SK-N-SH (cell line): ENCODE measurements at regions not wholly inside any gene's neighbourhood (a gene's known extent, or its start where the extent isn't known, plus 50 kb on each side); places are given as distances from the start of the nearest gene placed in this dataset.

ENCODE experiments used
- CTCF ChIA-PET: fragments of 300-600, 350-600 bp; formaldehyde crosslinking; extraction: SDS; loops from one replicate; lab custom pipeline; 2021; lab: Yijun Ruan, JAX
- POLR2A ChIA-PET: fragments of 350-600 bp; sonication (Branson Sonifier 250); formaldehyde crosslinking; extraction: SDS; loops from one replicate; lab custom pipeline; 2020; ENCODE audit warnings: antibody characterized with exemption, inconsistent platforms; lab: Yijun Ruan, JAX
- DNase-seq: peaks from one replicate; pipeline ENCODE4 v3.0.0; 2012
- H2AFZ ChIP-seq: fragments of 200-600 bp; sonication (generic); 2 replicates; pipeline ENCODE4 v1.8.1; 2016; ENCODE audit warnings: antibody characterized with exemption, mild to moderate bottlenecking, low read depth
- H3F3A ChIP-seq: fragments of 200-600 bp; sonication (generic); replicated peaks from 2 replicates; pipeline ENCODE3; 2016; ENCODE audit warnings: antibody characterized with exemption, mild to moderate bottlenecking; ENCODE audit not compliant: insufficient read depth
- H3K27ac ChIP-seq, 2 experiments: fragments of 200-500 bp in 1 of 2; fragments of 200-600 bp in 1 of 2; sonication (Bioruptor generic) in 1 of 2; sonication (generic), shearing (Covaris generic) in 1 of 2; 2 replicates each; pipeline versions ENCODE4 v1.5.1 to v1.6.1; 2014 to 2016; ENCODE audit warnings: low read depth in 2 of 2, inconsistent platforms in 1 of 2, low read length in 1 of 2, mild to moderate bottlenecking in 1 of 2, mixed read lengths in 1 of 2
- H3K27me3 ChIP-seq: fragments of 200-600 bp; sonication (generic), shearing (Covaris generic); 2 replicates; pipeline ENCODE4 v1.6.1; 2016; ENCODE audit warnings: mixed run types; ENCODE audit not compliant: insufficient read depth
- H3K36me3 ChIP-seq, 2 experiments: fragments of 200-500 bp in 1 of 2; fragments of 200-600 bp in 1 of 2; sonication (Bioruptor generic) in 1 of 2; sonication (generic) in 1 of 2; replicated peaks in 1 of 2; 2 replicates each; pipeline versions ENCODE3 to v1.5.1; 2014 to 2016; ENCODE audit warnings: low read length in 1 of 2, mild to moderate bottlenecking in 1 of 2; ENCODE audit not compliant: insufficient read depth in 2 of 2, control insufficient read depth in 1 of 2
- H3K4me1 ChIP-seq, 2 experiments: fragments of 200-500 bp in 1 of 2; fragments of 200-600 bp in 1 of 2; sonication (Bioruptor generic) in 1 of 2; sonication (generic), shearing (Covaris generic) in 1 of 2; 2 replicates each; pipeline versions ENCODE4 v1.5.1 to v1.6.1; 2014 to 2016; ENCODE audit warnings: low read depth in 1 of 2, low read length in 1 of 2, mixed run types in 1 of 2; ENCODE audit not compliant: insufficient read depth in 2 of 2, control insufficient read depth in 1 of 2
- H3K4me2 ChIP-seq: fragments of 200-600 bp; sonication (generic), shearing (Covaris generic); 2 replicates; pipeline ENCODE4 v1.6.1; 2017; ENCODE audit warnings: mixed run types
- H3K4me3 ChIP-seq, 2 experiments: fragments of 200-500 bp in 1 of 2; fragments of 200-600 bp in 1 of 2; sonication (Bioruptor generic) in 1 of 2; sonication (generic), shearing (Covaris generic) in 1 of 2; 2 replicates each; pipeline versions ENCODE4 v1.5.1 to v1.8.1; 2014 to 2016; ENCODE audit warnings: low read depth in 2 of 2, inconsistent platforms in 1 of 2, low read length in 1 of 2, mild to moderate bottlenecking in 1 of 2, mixed read lengths in 1 of 2, moderate library complexity in 1 of 2
- H3K79me2 ChIP-seq: fragments of 200-600 bp; sonication (generic); 2 replicates; pipeline ENCODE4 v1.8.1; 2017; ENCODE audit warnings: mild to moderate bottlenecking; ENCODE audit not compliant: insufficient read depth
- H3K9ac ChIP-seq: fragments of 200-600 bp; sonication (generic); 2 replicates; pipeline ENCODE4 v1.6.1; 2017; ENCODE audit warnings: mixed run types
- H3K9me2 ChIP-seq: fragments of 200-600 bp; sonication (generic); 2 replicates; pipeline ENCODE4 v1.6.1; 2017; ENCODE audit warnings: mixed run types
- H3K9me3 ChIP-seq: fragments of 200-600 bp; sonication (generic); 2 replicates; pipeline ENCODE4 v1.6.1; 2017; ENCODE audit warnings: mixed run types, mild to moderate bottlenecking, moderate library complexity
- H4K20me1 ChIP-seq: fragments of 200-600 bp; sonication (generic); 2 replicates; pipeline ENCODE4 v1.6.1; 2017; ENCODE audit warnings: mild to moderate bottlenecking, mixed run types; ENCODE audit not compliant: insufficient read depth
- CTCF ChIP-seq: fragments of 200-600 bp; sonication (generic); IDR thresholded peaks from 2 replicates; pipeline ENCODE4 v1.6.1; 2017; ENCODE audit warnings: antibody characterized with exemption, mild to moderate bottlenecking, moderate library complexity
- ELF1 ChIP-seq: IDR thresholded peaks from 2 replicates; pipeline ENCODE4 v1.4.0; 2012
- EP300 ChIP-seq, 2 experiments: IDR thresholded peaks; 2 replicates each; pipeline versions ENCODE4 v1.4.0 to v1.6.1; 2012; ENCODE audit warnings: borderline replicate concordance in 1 of 2, low read depth in 1 of 2, low read length in 1 of 2
- FOSL2 ChIP-seq: IDR thresholded peaks from 2 replicates; pipeline ENCODE4 v1.4.0; 2012; ENCODE audit warnings: low read depth, mild to moderate bottlenecking, moderate library complexity, borderline replicate concordance
- FOXJ3 ChIP-seq: sonication (generic); formaldehyde crosslinking; IDR thresholded peaks from 2 replicates; pipeline ENCODE4 v1.5.1; 2020; ENCODE audit warnings: mild to moderate bottlenecking, missing genetic modification reagents
- FOXM1 ChIP-seq: IDR thresholded peaks from 2 replicates; pipeline ENCODE4 v1.4.0; 2012; ENCODE audit warnings: low read depth, mild to moderate bottlenecking
- IRF3 ChIP-seq: fragments of 150-350 bp; IDR thresholded peaks from 2 replicates; pipeline ENCODE4 v1.6.1; 2016; ENCODE audit warnings: mild to moderate bottlenecking, low read depth, low read length
- MAX ChIP-seq: IDR thresholded peaks from 2 replicates; pipeline ENCODE4 v1.4.0; 2012; ENCODE audit warnings: low read depth
- MXI1 ChIP-seq: IDR thresholded peaks from 2 replicates; pipeline ENCODE4 v1.6.1; 2012; ENCODE audit warnings: mild to moderate bottlenecking, low read depth, low read length, improper control_type of control experiment
- NRF1 ChIP-seq: IDR thresholded peaks from 2 replicates; pipeline ENCODE4 v1.6.1; 2012; ENCODE audit warnings: low read depth, mild to moderate bottlenecking, low read length
- POLR2AphosphoS5 ChIP-seq: IDR thresholded peaks from 2 replicates; pipeline ENCODE4 v1.6.1; 2012; ENCODE audit warnings: low read depth, low read length
- RAD21 ChIP-seq: IDR thresholded peaks from 2 replicates; pipeline ENCODE4 v1.6.1; 2012; ENCODE audit warnings: mild to moderate bottlenecking, low read length
- RCOR1 ChIP-seq: fragments of 150-350 bp; IDR thresholded peaks from 2 replicates; pipeline ENCODE4 v1.6.1; 2017; ENCODE audit warnings: antibody characterized with exemption, low read length
- SIN3A ChIP-seq: IDR thresholded peaks from 2 replicates; pipeline ENCODE4 v1.6.1; 2012; ENCODE audit warnings: low read depth, mild to moderate bottlenecking, low read length, moderate library complexity, borderline replicate concordance
- USF1 ChIP-seq: IDR thresholded peaks from 2 replicates; pipeline ENCODE4 v1.4.0; 2012; ENCODE audit warnings: low read depth, borderline replicate concordance
- WGBS: methylation state at CpG from one replicate; pipeline ENCODE4 v1.1.6; 2017; ENCODE audit warnings: low lambda C conversion rate; 5-methylcytosine and 5-hydroxymethylcytosine counted together
- TF ChIP-seq, protein P1 (sequence below): IDR thresholded peaks from 2 replicates; pipeline ENCODE4 v1.6.1; 2012; ENCODE audit warnings: mild to moderate bottlenecking, low read depth, low read length, moderate library complexity

- TF ChIP-seq FOSL2, result no peak
- TF ChIP-seq MAX, result no peak
- TF ChIP-seq IRF3, result no peak
- no peak for TF ChIP-seq ELF1
- TF ChIP-seq RAD21, result no peak
- TF ChIP-seq, all 33 proteins: peak for 0
Observed at GRCh38 chr4:45688341-45688740, 435.5 kb downstream of the GABRG1 start (continued).

GRCh38 chr4:45679411-45679810, 444.4 kb downstream of the GABRG1 start:
- no peaks in the 10 kb centered on the region for H3K27me3 ChIP-seq
- POLR2A ChIA-PET, result no interaction called here
- 34% methylated on average over 2 of the region's 2 CpGs for WGBS
- no peak overlapping the region for H2AFZ ChIP-seq
- no peaks in the 10 kb centered on the region for H3F3A ChIP-seq
- H3K9me2 ChIP-seq, result no peaks in the 10 kb centered on the region; the same call in 1 of the 2 replicates
- H3K36me3 ChIP-seq, result no peaks in the 10 kb centered on the region
- no peaks in the 10 kb centered on the region for H3K79me2 ChIP-seq
- CTCF ChIA-PET, result no interaction called here
- no peaks in the 10 kb centered on the region for H3K9me3 ChIP-seq
- TF ChIP-seq USF1 (no peak), NRF1 (no peak), EP300 (IDR thresholded peaks at IDR 0.05; ENCODE audit: borderline replicate concordance in 1 of 2, low read depth in 1 of 2, low read length in 1 of 2) (no peak), FOXM1 (no peak), CTCF (no peak), MXI1 (no peak)
- no peak overlapping the region for H3K9ac ChIP-seq
- no peak for DNase-seq
- H3K4me2 ChIP-seq, result no peak overlapping the region
- H3K4me3 ChIP-seq, result no peak overlapping the region
- H3K4me1 ChIP-seq, result no peaks in the 10 kb centered on the region
- no peak overlapping the region for H3K27ac ChIP-seq
- no peaks in the 10 kb centered on the region for H4K20me1 ChIP-seq

GRCh38 chr4:45668128-45668527, 455.7 kb downstream of the GABRG1 start:
- no peaks in the 10 kb centered on the region for H3K4me1 ChIP-seq
- DNase-seq, result no peak
- no peaks in the 10 kb centered on the region for H3K79me2 ChIP-seq
- no peaks in the 10 kb centered on the region for H3F3A ChIP-seq
- H4K20me1 ChIP-seq, result no peaks in the 10 kb centered on the region
- no peak overlapping the region for H3K9ac ChIP-seq
- no peak overlapping the region for H3K27ac ChIP-seq
- H3K4me3 ChIP-seq, result no peak overlapping the region
- no peaks in the 10 kb centered on the region for H3K9me2 ChIP-seq
- no peaks in the 10 kb centered on the region for H3K9me3 ChIP-seq
- WGBS, result 2% methylated on average over 6 of the region's 6 CpGs
- ChIA-PET CTCF (interaction anchor here (0.6 to 0.9 kb wide), 2 partner anchors 173 to 914 kb away, joined by 3 read pairs; no protein-coding TSS in a partner anchor), POLR2A (no interaction called here)
- H3K4me2 ChIP-seq, result no peak overlapping the region
- no peak overlapping the region for H2AFZ ChIP-seq
- H3K36me3 ChIP-seq, result no peaks in the 10 kb centered on the region
- H3K27me3 ChIP-seq, result no peaks in the 10 kb centered on the region
- TF ChIP-seq, protein P1, sequence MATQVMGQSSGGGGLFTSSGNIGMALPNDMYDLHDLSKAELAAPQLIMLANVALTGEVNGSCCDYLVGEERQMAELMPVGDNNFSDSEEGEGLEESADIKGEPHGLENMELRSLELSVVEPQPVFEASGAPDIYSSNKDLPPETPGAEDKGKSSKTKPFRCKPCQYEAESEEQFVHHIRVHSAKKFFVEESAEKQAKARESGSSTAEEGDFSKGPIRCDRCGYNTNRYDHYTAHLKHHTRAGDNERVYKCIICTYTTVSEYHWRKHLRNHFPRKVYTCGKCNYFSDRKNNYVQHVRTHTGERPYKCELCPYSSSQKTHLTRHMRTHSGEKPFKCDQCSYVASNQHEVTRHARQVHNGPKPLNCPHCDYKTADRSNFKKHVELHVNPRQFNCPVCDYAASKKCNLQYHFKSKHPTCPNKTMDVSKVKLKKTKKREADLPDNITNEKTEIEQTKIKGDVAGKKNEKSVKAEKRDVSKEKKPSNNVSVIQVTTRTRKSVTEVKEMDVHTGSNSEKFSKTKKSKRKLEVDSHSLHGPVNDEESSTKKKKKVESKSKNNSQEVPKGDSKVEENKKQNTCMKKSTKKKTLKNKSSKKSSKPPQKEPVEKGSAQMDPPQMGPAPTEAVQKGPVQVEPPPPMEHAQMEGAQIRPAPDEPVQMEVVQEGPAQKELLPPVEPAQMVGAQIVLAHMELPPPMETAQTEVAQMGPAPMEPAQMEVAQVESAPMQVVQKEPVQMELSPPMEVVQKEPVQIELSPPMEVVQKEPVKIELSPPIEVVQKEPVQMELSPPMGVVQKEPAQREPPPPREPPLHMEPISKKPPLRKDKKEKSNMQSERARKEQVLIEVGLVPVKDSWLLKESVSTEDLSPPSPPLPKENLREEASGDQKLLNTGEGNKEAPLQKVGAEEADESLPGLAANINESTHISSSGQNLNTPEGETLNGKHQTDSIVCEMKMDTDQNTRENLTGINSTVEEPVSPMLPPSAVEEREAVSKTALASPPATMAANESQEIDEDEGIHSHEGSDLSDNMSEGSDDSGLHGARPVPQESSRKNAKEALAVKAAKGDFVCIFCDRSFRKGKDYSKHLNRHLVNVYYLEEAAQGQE, result no peak
- TF ChIP-seq FOXM1, result no peak
- TF ChIP-seq FOXJ3 (CRISPR knock-in tag), result no peak
- no peak for TF ChIP-seq USF1
- no peak for TF ChIP-seq MXI1
- no peak for TF ChIP-seq MAX
- no peak for TF ChIP-seq RCOR1
- no peak for TF ChIP-seq SIN3A
- TF ChIP-seq POLR2AphosphoS5, result no peak
- TF ChIP-seq FOSL2, result no peak
